Fibroblast of the aortic adventitia (primary cell): ENCODE measurements at regions not wholly inside any gene's neighbourhood (a gene's known extent, or its start where the extent isn't known, plus 50 kb on each side); places are given as distances from the start of the nearest gene placed in this dataset.
A peak's percentile ranks its signal among the peaks of the same experiment; 100 is the strongest.

Source experiments
- DNase-seq: peaks from one replicate; pipeline ENCODE4 v3.0.0-alpha.2; 2010; ENCODE audit warnings: low read depth
- H3K4me3 ChIP-seq: 2 replicates; pipeline ENCODE4 v1.5.1; 2011; ENCODE audit warnings: low read depth, mild to moderate bottlenecking, control low read depth, low read length, moderate library complexity
- TF ChIP-seq, protein P1 (sequence below): IDR thresholded peaks from 2 replicates; pipeline ENCODE4 v1.5.1; 2011; ENCODE audit warnings: mild to moderate bottlenecking, low read length, control low read depth, inconsistent platforms; ENCODE audit not compliant: insufficient read depth

DNA sequence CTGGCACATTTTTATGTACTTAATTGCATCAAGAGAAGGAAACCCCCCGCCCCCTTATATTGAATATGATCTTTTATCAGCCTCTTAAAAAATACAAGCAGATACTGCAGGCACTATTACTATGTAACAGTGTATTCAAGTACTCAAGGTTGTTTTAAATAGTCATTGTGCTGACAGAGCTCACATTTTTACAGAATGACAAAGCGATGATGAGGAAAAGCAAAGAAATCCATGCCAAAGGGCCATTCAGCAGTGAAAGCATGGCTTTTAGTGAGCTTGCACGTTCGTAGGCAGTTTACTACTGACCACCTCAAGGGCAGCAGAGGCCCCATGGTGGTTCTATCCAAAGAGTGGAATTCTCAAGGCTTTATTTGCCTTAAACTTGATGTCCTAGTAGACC lies 146.8 kb downstream of the RPS12 start:
- DNase-seq, result peak; percentile 49

DNA sequence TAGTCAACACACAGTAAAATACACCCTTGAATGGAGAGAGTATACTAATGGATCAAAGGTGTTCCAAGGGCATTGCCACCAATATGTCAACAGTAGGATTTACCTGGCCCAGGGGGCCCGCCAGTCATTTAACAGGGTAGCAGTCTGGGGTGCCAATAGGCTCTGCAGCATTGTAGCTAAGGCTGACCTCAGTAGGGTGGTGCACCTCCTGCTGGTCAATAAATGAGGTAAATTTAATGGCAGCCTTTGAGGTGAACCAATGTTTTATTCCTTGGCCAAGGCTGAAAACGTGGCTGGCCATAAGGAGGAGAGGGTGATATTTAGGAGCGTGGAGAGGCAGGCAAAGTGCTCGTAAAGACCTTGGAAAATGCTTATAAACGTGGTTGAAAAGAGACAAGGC lies 147.2 kb downstream of the RPS12 start:
- DNase-seq, result no peak
- no peak overlapping the region for H3K4me3 ChIP-seq
- TF ChIP-seq, protein P1, sequence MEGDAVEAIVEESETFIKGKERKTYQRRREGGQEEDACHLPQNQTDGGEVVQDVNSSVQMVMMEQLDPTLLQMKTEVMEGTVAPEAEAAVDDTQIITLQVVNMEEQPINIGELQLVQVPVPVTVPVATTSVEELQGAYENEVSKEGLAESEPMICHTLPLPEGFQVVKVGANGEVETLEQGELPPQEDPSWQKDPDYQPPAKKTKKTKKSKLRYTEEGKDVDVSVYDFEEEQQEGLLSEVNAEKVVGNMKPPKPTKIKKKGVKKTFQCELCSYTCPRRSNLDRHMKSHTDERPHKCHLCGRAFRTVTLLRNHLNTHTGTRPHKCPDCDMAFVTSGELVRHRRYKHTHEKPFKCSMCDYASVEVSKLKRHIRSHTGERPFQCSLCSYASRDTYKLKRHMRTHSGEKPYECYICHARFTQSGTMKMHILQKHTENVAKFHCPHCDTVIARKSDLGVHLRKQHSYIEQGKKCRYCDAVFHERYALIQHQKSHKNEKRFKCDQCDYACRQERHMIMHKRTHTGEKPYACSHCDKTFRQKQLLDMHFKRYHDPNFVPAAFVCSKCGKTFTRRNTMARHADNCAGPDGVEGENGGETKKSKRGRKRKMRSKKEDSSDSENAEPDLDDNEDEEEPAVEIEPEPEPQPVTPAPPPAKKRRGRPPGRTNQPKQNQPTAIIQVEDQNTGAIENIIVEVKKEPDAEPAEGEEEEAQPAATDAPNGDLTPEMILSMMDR, result no peak

More for the DNA sequence above, 146.8 kb downstream of the RPS12 start:
- H3K4me3 ChIP-seq, result no peak overlapping the region
- TF ChIP-seq, protein P1, result no peak

DNA sequence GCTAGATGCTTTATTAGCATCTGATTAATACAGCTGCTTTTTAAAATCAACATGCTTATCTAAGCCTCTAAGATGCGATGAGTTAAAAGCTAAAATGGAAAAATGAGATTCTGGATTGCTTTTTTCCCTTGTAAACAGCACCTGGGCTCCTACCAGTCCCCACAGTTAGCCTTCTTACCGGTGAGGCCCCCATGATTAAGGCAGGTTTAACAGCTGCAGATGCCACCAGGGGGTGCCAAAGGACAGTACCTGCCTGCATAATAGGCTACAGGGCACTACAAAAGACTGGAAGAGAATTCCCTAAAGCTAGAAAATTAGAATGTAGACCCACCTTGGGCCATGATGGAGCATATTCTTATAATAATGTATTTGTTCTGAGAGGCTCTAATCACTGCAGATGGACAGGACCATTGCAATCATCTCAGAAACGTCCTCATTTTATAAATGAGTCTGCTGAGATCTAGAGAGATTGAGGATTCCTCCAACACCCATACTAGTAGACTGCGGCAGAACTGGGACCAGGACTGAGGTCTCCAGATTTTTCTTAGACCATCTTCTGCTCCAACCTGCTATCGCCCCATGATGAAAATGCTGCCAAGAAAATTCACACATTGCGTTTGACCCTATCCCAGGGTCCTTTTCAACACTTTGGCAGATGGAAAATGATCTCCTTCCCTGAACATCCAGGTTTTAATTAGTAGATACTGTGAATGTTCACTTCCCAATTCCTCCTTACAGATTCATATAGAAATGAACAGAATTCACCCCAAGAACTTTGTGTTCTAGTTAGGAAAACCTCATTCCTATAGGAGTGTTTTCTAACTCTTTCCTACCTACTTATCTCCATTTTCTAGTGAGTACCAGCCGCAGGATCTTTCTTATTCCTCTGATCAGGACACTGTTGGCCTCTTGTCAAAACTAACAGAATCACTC lies 148.8 kb downstream of the RPS12 start:
- no peak overlapping the region for H3K4me3 ChIP-seq
- peak; percentile 50 for DNase-seq
- TF ChIP-seq, protein P1, result peak; percentile 70

DNA sequence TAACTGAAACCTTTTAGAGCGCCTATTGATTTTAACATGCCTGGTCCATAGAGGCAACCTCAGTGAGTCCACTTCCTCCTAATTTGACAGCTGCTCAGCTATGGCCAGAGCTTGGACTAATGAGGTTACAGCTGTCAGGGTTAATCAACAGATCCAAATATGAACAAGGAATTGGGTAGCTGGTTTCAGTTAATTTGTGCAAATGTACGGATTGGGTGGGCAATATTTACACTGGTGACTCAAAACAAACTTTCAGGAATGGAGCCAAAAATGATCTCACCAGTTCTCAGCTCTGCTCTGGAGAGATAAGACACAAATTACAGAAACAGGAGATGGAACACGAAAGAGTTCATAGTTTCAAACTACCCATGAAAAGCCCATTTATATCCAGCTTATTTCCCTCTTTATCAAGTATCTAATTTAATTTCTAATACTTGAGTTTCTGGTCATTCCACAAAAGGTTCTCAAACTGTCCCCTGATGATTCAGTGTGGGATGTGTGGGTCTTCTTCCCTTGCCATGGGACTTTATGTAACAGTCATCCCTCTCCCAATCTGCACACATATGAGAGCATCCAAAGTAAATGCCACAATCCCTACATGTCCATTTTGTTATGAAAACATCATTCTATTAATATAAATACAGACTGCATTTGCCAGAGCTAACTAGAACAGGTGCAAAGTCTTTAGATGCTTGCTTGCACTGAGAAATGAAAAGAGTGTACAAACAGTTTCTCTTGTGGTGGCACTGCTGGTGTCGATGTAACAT lies 149.9 kb downstream of the RPS12 start:
- peak; percentile 18 for DNase-seq
- TF ChIP-seq, protein P1, result no peak
- no peak overlapping the region for H3K4me3 ChIP-seq

DNA sequence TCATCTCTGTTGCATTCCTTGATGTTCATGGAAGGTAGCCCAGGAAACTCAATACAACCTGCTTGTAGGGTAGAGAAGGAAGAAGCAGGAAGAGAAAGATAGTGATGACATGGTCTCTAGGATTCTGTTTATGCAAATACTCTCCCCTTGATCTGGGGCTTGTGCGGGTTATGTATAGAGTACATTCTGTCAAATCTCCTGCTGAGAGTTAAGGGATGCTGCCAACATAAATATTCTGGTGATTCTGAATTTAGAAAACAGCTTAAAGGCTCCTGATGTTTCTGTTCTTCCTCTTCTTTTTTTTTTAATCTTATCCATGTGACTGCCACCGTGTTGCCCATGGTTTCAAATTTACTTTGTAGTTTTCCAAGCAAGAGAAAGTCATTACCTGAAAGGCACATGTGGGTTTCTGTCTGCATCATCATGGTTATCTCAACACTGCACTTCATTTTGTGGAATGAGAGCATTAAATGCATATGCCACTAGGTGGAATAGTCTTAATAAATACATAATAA lies 150.6 kb downstream of the RPS12 start:
- no peak for DNase-seq
- H3K4me3 ChIP-seq, result no peak overlapping the region
- TF ChIP-seq, protein P1, result no peak

DNA sequence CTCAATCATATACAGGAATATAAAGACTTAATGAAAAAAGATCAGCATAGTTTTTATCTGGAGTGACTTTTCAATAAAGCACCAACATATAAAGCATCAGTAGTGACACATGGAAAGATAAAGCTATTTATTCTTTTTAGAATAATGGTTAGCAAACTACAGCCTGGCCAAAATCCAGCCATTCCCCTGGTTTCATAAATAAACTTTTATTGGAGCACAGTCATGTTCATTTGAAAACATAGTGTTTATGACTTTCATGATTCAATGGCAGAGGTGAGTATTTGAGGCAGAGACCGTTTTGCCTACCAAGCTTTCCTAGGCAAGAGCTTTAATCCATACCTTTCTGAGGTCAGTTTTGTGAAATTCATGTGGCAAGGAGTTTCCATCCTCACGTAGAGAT lies 153.5 kb downstream of the RPS12 start:
- no peak for DNase-seq
- TF ChIP-seq, protein P1, result no peak
- H3K4me3 ChIP-seq, result no peak overlapping the region
